NCI-H446 (cell line): ENCODE measurements at regions not wholly inside any gene's neighbourhood (a gene's known extent, or its start where the extent isn't known, plus 50 kb on each side); places are given as distances from the start of the nearest gene placed in this dataset.

Source experiments
- DNase-seq, 2 experiments: peaks; one replicate each; lab custom pipeline; 2025; lab: John Stamatoyannopoulos, UW

DNA sequence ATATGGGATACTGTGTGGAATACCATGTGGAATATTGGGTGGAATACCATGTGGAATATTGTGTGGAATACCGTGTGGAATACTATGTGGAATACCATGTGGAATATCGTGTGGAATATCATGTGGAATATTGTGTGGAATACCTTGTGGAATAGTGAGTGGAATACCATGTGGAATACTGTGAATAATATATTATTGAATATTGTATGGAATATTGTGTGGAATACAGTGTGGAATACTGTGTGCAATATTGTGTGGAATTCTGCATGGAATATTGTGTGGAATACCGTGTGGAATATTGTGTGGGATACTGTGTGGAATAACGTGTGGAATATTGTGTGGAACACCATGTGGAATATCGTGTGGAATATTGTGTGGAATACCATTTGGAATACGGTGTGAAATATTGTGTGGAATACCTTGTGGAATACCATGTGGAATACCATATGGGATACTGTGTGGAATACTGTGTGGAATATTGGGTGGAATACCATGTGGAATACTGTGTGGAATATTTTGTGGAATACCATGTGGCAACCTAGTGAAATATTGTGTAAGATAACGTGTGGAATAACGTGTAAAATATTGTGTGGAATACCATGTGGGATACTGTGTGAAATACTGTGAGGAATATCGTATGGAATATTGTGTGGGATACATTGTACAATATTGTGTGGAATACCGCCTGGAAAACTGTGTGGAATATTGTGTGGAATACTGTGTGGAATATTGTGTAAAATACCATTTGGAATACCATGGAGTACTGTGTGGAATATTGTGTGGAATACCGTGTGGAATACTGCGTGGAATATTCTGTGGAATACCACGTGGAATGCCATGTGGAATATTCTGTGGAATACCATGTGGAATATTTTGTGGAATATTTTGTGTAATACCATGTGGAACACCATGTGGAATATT lies 133.9 kb upstream of the CHST15 start:
- no peak for DNase-seq

DNA sequence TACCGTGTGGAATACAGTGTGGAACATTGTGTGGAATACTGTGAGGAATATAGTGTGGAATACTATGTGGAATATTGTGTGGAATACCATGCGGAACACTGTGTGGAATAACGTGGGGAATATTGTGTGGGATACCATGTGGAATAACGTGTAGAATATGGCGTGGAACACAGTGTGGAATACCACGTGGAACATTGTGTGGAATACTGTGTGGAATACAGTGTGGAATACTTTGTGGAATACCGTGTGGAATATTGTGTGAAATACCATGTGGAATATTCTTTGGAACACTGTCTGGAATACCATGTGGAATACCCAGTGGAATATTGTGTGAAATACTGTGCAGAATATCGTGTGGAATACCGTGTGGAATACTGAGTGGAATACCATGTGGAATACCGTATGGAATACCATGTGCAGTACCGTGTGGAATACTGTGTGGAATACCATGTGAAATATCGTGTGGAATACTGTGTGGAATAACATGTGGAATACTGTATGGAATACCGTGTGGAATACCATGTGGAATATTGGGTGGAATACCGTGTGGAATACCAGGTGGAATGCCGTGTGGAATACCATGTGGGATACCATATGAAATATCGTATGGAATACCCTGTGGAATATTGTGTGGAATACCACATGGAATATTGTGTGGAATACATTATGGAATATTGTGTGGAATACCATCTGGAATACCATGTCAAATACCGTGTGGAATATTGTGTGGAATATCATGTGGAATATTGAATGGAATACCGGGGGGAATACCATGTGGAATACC lies 133.1 kb upstream of the CHST15 start:
- DNase-seq: no peak

DNA sequence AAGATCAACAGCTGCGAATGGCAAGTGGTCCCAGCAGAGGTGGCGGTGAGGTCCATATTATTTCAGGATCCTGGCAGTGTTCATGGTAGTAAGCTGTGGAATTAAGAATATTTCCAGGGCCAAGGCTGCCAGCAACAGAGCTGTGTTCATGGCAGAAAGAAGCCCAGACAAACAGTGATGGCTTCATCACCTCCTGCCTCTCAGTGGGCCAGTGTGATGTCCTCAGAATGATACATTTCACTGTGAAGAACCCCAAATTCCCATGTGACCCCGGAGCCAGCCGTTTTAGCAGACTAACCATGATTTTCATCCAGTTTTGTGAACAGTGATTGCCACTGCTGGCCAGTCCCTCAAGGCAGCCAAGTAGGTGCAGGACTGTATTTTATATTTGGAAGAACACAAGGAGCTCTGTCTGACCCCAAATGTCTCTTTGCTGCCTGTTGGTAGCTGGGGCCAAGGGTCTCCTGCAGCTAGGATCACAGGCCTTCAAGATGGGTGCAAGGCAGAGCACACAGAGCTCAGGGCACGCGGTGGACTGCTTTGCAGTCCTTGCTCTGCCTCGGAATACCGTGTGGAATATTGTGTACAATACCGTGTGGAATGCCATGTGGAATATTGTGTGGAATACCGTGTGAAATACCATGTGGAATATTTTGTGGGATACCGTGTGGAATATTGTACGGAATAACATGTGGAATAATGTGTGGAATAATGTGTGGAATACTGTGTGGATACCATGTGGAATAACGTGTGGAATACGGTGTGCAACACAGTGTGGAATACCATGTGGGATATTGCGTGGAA lies 132.3 kb upstream of the CHST15 start:
- no peak for DNase-seq

DNA sequence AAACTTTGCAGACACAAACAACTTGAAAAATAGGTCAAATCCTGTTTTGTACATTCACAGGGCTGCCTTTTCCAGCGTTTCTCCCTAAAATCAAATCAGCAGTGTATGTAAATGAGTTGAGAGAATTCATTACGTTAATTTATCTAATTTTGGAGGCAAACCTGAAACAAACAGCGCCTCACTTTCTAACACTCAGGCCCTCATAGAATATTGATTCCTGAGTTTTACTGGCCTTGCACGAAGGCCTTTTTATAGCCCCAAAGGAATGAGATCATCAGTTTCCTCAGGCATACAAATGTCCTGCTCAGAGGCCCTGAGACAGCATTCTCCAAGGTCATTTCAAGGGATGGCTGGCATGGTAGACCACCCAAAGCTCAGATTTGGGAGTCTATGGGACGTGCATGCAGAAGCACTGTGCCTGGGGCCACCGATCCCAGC lies 131.7 kb upstream of the CHST15 start:
- no peak for DNase-seq

DNA sequence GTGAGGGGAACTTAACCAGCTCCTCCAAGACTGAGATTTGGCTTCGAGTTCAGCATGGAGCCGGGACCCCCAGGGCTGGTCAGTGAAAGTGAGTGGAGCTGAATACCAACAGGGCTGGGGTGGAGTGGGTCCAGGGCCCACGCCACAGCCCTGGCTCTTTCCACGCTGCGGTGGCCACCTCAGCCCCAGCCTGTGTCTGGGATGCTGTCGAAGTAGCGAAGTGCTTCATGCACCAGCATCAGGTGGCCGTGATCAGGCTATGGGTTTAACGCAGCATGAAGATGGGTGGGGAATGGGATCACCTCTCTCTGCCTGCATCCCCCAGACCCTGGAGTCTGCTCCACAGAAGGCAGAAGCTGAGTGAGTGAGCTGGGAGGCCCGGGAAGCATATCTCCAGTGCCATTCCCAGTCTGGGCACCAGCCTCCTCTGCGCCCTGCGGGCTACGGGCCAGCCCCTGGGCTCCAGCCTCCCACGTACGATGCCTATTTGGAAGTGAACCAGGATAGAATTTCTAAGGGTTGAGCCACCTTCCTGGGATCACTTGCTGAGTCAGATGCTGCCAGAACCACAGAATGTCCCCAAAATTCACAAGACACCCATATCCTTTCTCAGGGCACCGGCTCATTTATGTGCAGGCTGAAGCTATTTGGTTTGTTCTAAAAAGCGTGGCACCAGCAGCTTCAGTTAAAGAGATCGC lies 131.1 kb upstream of the CHST15 start:
- no peak for DNase-seq

DNA sequence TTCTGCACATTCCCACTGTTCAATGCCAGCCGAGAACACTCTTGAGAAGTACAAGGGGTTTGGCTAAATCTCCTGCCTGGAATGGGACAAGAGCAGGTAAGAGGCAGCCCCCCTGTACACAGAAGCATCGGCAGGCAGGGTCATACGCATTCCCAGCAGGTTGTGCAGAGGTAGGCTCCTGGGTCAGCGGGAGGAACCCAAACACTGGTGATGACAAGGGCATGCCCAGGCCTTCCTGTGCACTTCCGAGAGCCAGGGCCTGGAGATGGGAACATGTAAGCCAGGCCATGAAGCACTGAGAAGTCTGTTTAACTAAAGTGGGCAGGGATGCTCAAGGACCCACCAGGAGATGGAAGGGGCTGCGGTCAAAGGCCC lies 130.3 kb upstream of the CHST15 start:
- no peak for DNase-seq

DNA sequence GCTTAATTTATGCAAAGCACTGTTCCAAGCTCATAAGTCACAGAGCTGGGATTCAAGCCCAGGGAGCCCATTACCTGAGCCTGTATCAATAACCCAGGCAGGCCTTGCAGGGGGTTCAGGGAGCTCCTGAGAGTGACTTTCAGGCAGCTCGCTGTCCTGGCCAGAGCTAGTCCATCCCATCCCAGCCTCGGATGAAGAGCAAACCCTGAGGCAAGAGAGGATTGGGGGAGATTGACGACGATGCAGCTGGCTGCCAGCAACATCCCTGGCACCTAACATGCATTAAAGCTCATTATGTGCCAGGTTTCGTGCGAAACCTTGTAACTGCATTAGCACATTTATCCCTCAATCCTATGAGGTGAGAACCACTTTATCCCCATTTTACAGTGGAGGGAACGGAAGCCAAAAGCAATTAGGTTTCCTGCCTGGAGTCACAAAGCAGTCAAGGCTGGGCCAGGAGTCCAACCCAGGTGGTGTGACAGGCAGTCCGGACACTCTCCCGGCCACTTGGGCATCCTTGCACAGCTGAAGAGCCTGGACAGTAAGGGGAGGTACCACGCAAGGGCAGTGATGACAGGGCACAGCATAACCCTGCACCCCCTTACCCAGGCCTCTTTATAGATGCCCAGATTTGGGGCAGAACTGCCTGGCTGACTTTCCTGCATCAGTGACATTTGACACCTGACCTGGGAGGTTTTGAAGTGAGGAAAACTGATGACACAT lies 129.8 kb upstream of the CHST15 start:
- no peak for DNase-seq

DNA sequence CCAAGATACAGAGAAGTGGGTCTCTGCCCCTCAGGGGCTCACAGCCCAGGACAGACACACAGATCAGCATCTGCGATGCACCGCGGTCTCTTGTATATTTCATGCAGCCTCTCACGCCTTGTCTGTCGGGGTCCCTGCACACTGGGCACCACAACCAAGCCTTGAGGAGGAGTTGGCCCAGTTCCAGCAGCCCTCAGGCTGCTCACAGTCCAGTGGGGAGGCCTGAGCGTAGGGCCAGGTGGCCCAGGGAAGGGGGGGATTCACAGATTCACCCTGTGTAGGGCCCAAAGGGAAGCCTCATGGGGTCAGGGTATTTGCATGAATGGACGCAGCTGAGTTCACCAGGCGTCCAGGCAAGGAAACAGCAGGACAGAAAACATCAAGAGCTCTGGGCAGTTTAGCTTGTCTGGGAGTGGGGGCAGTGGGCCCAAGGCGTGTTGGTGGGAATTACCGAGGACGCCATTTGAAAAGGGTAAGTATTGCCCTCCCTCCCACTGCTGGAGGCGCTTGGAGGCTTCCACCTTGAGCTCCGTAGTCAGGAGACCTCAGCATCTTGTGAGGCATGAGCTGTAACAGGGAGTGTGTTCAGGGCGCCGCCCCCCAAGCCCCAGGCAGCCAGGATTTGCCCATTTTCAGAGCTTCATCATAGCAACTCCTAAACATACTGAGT lies 129.1 kb upstream of the CHST15 start:
- no peak for DNase-seq

DNA sequence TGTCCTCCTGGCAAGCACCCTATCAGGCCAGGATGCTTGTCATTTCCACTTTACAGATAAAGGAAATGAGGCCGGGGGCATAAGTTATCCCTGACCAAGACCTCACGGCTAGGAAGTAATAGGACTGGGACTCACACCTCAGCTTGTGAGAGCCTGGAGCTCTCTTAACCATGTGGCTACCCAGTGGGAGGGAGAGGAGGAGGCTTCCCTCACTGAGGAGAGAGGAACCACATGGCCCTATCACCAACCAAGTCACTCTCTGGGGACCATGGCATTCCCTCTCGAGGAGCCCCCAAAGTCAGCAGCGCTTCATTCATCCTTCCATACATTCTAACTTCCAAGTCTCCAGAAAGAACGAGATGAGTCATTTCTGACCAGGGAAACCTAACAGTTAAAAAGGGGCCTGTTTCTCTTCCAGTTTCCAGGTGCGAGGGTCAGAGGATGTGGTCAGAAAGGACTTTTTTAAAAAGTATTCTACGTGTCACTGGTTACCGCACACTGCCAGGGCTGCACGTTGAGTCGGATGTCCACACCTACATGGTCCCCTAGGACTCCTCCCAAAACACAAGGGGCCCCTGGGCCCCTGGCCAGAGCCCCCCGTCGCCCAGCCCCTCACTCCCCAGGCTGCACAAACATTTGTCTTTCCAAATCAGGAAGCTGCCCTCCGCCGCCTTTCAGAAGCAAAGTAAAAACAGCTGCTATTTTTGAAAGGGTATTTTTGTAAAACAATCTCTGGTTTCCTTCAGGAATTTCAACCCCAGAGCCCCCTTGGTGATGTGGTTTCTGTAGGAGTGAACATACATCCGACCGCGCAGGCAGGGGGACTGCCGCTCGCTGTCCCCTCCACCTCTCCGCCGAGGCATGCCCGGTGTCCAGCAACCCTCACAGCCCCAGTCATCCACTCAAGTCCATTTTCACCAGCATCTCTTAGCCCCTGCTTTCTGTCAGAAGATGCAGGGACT lies 128.2 kb upstream of the CHST15 start:
- DNase-seq: no peak

DNA sequence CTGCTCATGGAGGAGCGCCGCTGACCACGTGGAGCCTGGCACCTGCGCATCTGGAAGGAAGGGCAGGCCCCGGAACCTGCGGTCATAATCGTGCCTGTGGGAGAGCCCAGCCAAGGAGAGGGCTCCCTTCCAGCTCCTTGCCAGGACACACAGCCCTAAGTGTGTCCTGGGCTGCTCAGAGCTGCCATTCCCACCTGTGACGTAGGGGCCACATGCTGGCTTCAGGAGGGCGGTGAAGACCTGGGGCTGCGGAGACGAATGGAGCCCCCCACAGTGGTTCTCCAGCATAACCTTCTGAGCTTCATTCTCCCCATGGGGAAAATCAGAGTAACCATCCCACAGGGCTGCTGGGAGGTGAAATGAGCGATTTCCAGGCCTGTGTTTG lies 127.6 kb upstream of the CHST15 start:
- DNase-seq: no peak

DNA sequence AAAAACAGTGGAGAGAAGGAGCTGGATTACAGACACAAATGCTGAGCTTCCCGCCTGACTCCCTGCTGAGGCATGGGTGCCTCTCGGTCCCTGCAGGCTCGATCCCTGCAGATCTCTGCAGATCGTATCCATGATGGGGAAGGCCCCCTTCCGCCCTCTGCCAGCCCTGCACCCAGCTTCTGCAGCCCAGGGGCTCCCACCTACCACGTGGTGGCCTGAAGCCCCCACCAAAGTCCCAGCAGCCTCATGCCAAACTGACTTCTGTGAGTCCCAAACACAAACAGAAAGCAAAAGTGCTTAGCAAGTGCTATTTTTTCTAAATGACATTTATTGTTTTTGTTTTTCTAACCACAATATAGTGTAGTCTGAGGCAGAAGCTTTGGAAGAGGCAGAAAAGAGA lies 127.1 kb upstream of the CHST15 start:
- DNase-seq: no peak

DNA sequence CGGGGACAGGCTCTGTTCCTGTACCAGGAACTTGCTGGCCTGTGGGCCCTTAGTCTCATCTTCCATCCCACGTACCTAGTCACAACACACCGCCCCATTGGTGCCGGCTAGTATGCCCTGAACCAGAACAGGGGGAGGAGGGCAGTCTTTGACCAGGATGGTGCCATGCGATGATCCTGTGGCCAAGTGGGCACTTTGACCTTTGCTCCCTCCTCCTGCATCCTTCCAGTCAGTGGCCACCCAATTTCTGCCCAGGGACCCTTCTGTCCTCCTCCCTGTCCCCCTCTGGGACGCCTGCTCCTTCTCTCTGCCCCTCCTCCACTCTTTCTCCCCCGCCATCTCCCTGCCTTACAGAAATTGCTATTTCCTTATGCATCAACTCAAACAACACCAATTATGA lies 126.3 kb upstream of the CHST15 start:
- DNase-seq: no peak

DNA sequence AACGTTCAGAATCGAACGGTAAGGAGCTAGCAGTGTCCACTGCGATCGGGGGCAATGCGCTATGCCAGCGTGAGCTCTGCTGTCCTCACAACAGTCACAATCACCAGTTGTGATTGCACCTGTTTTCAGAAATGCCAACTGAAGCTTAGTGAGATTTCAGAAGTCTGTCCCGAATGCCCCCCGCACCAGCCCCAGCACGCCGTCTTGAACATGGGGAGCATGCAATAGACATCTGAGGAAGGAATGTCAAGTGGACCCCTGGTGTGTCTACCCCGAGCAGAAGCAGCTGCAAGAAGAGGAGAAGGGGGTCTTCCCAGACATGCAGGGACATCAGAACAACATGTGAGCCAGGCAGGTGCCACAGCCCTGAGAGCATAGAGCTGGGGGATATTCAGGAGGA lies 125.7 kb upstream of the CHST15 start:
- DNase-seq: no peak

DNA sequence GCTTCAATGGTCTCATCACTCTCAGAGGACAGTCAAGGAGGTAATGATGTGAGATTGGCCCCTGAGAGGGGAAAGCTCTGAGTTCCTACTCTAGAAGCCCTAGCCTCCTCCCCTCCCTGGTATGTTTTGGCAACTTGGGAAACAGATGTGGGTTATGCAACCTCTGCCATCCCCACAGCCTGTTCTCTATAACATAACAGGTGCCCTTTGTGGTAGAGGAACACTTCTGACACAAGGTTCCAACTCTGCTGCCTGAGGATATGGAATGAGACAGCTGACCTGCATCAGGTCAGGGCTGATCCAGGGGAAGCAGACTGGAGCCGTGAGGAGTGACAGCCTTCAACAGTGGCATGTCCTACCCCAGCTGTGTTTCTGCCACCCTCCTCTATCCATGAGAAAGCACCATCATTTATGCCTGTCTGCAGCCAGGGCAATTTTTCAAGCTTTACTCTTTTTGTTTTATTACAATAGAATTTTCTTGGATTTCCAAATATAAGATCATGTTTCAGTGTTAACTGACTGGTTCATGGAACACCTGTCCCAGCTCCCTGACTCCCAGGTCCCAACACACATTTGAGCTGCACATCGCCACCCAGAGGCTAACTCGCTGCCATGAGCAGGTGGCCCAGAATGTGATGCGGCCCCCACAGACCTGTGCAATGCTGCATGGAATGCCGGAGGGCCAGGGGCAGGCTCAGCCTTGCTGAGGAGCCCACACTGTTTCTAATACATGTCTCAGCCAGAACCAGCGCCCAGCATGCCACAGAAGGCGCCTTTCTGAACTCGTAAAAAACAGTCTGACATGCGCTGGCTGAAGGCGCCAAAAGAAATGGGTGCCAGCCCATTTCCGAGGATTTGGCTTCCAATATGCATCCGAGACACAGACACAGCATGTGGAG lies 124.8 kb upstream of the CHST15 start:
- DNase-seq: no peak

DNA sequence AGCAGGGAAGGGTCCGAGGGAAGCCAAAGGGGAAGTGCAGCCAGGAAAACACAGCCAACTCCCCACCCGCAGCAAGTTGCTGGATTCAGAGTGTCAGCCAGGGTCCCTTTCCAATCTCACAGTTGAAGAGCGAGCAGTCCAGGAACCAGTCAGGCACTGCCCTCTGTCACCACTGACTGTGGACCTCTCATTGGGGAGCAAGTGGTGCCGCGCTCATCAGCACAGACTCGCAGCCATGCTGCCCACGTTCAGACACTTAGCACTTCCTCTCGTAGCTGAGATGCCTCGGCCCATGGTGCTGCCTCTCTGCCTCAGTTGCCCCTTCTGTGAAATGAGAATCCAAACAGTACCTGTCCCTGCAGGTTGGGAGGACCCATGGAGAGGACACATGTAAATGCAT lies 123.6 kb upstream of the CHST15 start:
- DNase-seq: no peak

DNA sequence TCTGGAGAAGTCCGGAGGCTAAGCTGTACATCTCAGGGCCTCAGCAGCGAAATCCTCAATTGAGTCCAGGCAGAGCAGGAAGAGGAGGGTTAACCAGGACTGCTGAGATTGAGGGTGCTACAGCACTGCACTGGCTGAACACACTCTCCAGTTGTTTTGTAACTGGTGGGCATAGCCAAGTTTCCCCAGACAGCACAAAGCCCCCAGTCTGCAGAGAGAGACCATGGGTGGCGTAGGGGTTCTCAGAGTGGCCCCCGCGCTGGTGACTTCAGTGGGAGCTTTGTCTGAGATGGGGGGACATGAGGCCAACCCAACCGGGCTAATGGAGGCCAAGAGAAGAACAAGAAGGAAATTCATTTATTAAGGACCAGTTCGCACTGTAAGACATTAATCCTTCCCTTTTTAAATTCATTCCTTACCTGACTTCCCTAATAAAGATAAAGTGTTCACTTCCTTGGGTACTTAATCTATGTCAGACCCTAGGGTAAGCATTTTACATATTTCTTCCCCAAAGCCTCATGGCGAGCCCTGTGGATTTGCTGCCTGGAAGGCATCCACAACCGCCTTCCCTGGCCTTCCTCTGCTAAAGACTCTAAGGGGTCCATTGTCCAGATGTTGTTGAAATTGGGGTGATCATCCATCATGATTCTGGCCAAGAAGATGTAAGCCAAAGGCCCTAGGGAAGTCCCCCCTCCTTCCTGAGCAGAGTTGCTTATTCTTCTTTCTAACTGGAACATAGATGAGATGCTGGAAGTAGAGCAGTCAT lies 121.4 kb upstream of the CHST15 start:
- DNase-seq: no peak

DNA sequence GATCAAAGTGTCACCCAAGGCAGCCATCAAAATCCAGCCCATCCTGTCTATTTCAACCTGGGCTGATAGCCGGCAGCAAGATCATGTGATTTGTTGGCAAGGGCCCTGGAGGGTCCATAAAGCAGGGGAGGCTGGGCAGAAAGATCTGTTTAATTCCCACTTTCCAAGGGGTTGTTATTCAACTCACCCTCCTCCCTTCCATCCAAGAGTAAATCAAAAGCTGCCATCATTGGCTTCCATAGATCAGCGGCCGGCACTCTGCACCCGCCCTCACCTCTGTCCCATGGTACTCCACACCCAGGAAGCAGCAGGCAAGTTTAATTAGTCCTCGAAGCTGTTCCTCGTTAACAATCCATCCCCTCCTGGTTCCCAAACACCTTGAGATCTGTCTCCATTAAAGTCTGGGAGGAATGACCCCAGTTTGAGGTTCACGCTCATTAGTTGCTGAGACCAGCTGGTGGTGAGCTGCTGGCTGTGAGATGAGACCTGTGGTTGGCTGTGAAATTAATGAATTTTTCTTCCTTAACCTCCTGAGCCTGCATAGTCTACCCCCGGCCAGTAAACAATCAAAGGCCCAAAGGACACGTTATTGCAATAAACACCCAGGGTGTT lies 120.6 kb upstream of the CHST15 start:
- no peak for DNase-seq
